Neuronal stem cell (in vitro differentiated cells): ENCODE measurements at regions not wholly inside any gene's neighbourhood (a gene's known extent, or its start where the extent isn't known, plus 50 kb on each side); places are given as distances from the start of the nearest gene placed in this dataset.

Experiments used
- DNase-seq: peaks from one replicate; pipeline ENCODE4 v3.0.0-alpha.2; 2013; ENCODE audit warnings: low spot score
- H2AFZ ChIP-seq: one replicate; pipeline ENCODE4 v1.6.1; 2013; ENCODE audit warnings: mild to moderate bottlenecking, low read length, inconsistent platforms
- H2AK5ac ChIP-seq: 2 replicates; pipeline ENCODE4 v1.6.1; 2013; ENCODE audit warnings: low read depth, mild to moderate bottlenecking, inconsistent platforms, low read length, moderate library complexity, mixed read lengths
- H2BK120ac ChIP-seq: 2 replicates; pipeline ENCODE4 v1.6.1; 2013; ENCODE audit warnings: low read depth, mild to moderate bottlenecking, inconsistent platforms, low read length, moderate library complexity, mixed read lengths
- H2BK12ac ChIP-seq: one replicate; pipeline ENCODE4 v1.6.1; 2013; ENCODE audit warnings: low read length, inconsistent platforms
- H2BK15ac ChIP-seq: 2 replicates; pipeline ENCODE4 v1.6.1; 2013; ENCODE audit warnings: mild to moderate bottlenecking, low read length, inconsistent platforms, mixed read lengths
- H2BK5ac ChIP-seq: one replicate; pipeline ENCODE4 v1.6.1; 2013; ENCODE audit warnings: inconsistent platforms, mild to moderate bottlenecking, low read length, moderate library complexity
- H3K14ac ChIP-seq: one replicate; pipeline ENCODE4 v1.6.1; 2013; ENCODE audit warnings: low read length, inconsistent platforms
- H3K18ac ChIP-seq: 2 replicates; pipeline ENCODE4 v1.6.1; 2013; ENCODE audit warnings: low read length, inconsistent platforms
- H3K23ac ChIP-seq: 2 replicates; pipeline ENCODE4 v1.6.1; 2013; ENCODE audit warnings: low read depth, mild to moderate bottlenecking, mixed read lengths, low read length, inconsistent platforms; ENCODE audit not compliant: poor library complexity
- H3K27ac ChIP-seq: replicated peaks from 3 replicates; pipeline ENCODE4 v1.5.1; 2013; ENCODE audit warnings: low read length, inconsistent platforms
- H3K27me3 ChIP-seq, 3 experiments: 2 replicates each; pipeline ENCODE4 v1.6.1; 2013; ENCODE audit warnings: low read length in 3 of 3, mild to moderate bottlenecking in 2 of 3, inconsistent platforms in 1 of 3, low read depth in 1 of 3, mixed read lengths in 1 of 3, moderate library complexity in 1 of 3; ENCODE audit not compliant: control insufficient read depth in 3 of 3, insufficient read depth in 3 of 3
- H3K36me3 ChIP-seq, 2 donors: replicated peaks in 1 of 2; 2 replicates each; pipeline ENCODE4 v1.6.1; 2013; ENCODE audit warnings: low read length in 2 of 2; ENCODE audit not compliant: control insufficient read depth in 2 of 2, insufficient read depth in 2 of 2
- H3K4ac ChIP-seq: 2 replicates; pipeline ENCODE4 v1.6.1; 2013; ENCODE audit warnings: inconsistent platforms, mild to moderate bottlenecking, low read length, moderate library complexity
- H3K4me1 ChIP-seq, 2 donors: 1 replicate in 1 of 2; 2 replicates in 1 of 2; pipeline ENCODE4 v1.6.1; 2013; ENCODE audit warnings: low read length in 2 of 2, low read depth in 1 of 2; ENCODE audit not compliant: control insufficient read depth in 2 of 2, insufficient read depth in 1 of 2
- H3K4me2 ChIP-seq: one replicate; pipeline ENCODE4 v1.6.1; 2013; ENCODE audit warnings: mild to moderate bottlenecking, low read length, inconsistent platforms; ENCODE audit not compliant: insufficient read depth, poor library complexity, severe bottlenecking
- H3K4me3 ChIP-seq, 2 donors: 2 replicates each; pipeline ENCODE4 v1.5.1; 2013; ENCODE audit warnings: low read length in 2 of 2, mild to moderate bottlenecking in 2 of 2, inconsistent platforms in 1 of 2, moderate library complexity in 1 of 2
- H3K79me1 ChIP-seq: one replicate; pipeline ENCODE4 v1.6.1; 2013; ENCODE audit warnings: low read depth, mild to moderate bottlenecking, inconsistent platforms, low read length, moderate library complexity
- H3K9ac ChIP-seq: one replicate; pipeline ENCODE4 v1.6.1; 2013; ENCODE audit warnings: mild to moderate bottlenecking, low read depth, low read length, inconsistent platforms; ENCODE audit not compliant: poor library complexity
- H3K9me3 ChIP-seq, 2 donors: replicated peaks in 1 of 2; 2 replicates each; pipeline versions ENCODE3 to v1.6.1; 2013; ENCODE audit warnings: low read length in 2 of 2, mild to moderate bottlenecking in 2 of 2, inconsistent platforms in 1 of 2, low read depth in 1 of 2, mixed read lengths in 1 of 2, moderate library complexity in 1 of 2; ENCODE audit not compliant: control insufficient read depth in 2 of 2, insufficient read depth in 1 of 2
- H4K8ac ChIP-seq: one replicate; pipeline ENCODE4 v1.6.1; 2013; ENCODE audit warnings: low read depth, mild to moderate bottlenecking, inconsistent platforms, low read length, moderate library complexity
- H4K91ac ChIP-seq: one replicate; pipeline ENCODE4 v1.6.1; 2013; ENCODE audit warnings: low read length, low read depth, mild to moderate bottlenecking, inconsistent platforms; ENCODE audit not compliant: poor library complexity
- WGBS, 2 donors: extraction: QIAGEN DNeasy Blood & Tissue Kit; methylation state at CpG; one replicate each; pipeline ENCODE4 v1.1.7; 2013; ENCODE audit warnings: missing lambda C conversion rate in 2 of 2, mixed read lengths in 1 of 2; ENCODE audit not compliant: insufficient read length in 2 of 2, insufficient replicate concordance in 1 of 2; ENCODE audit errors: extremely low coverage in 2 of 2; 5-methylcytosine and 5-hydroxymethylcytosine counted together

- H3K4me1 ChIP-seq: peaks cover 0 to 2% of the 10 kb centered on the region in 2 donors
- H2BK120ac ChIP-seq: no peak overlapping the region
- no peak overlapping the region for H2BK15ac ChIP-seq
- no peak overlapping the region for H3K4me3 ChIP-seq
- H3K4ac ChIP-seq: no peak overlapping the region
- H3K14ac ChIP-seq: no peak overlapping the region
- H3K18ac ChIP-seq: no peak overlapping the region
- H3K9me3 ChIP-seq: no peaks in the 10 kb centered on the region
- no peak for DNase-seq
- no peak overlapping the region for H4K91ac ChIP-seq
- H3K9ac ChIP-seq: no peak overlapping the region
- H3K27me3 ChIP-seq: no peaks in the 10 kb centered on the region
- no peak overlapping the region for H2BK12ac ChIP-seq
- H4K8ac ChIP-seq: no peak overlapping the region
- no peak overlapping the region for H3K27ac ChIP-seq
- no peak overlapping the region for H3K4me2 ChIP-seq
- H3K23ac ChIP-seq: no peak overlapping the region
- H2AFZ ChIP-seq: no peak overlapping the region
- no peak overlapping the region for H2BK5ac ChIP-seq
- H3K79me1 ChIP-seq: no peaks in the 10 kb centered on the region
- WGBS, 2 donors: no CpG with 5 or more reads among the region's 3 CpGs
- no peak overlapping the region for H2AK5ac ChIP-seq
- H3K36me3 ChIP-seq: no peaks in the 10 kb centered on the region
Observed at GRCh38 chr4:81954271-81954670, 419.5 kb downstream of the HNRNPD start.

GRCh38 chr4:81951891-81952455 lies 421.8 kb downstream of the HNRNPD start:
- Histone ChIP-seq H3K9ac (no peak overlapping the region), H3K27me3 (no peaks in the 10 kb centered on the region), H4K91ac (no peak overlapping the region), H4K8ac (no peak overlapping the region), H2BK120ac (no peak overlapping the region), H3K14ac (no peak overlapping the region), H3K79me1 (no peaks in the 10 kb centered on the region), H3K4me2 (no peak overlapping the region), H3K4ac (no peak overlapping the region), H2AFZ (no peak overlapping the region), H3K18ac (no peak overlapping the region), H3K4me3 (no peak overlapping the region), H3K27ac (no peak overlapping the region), H3K4me1 (peaks cover 0 to 2% of the 10 kb centered on the region in 2 donors), H3K9me3 (no peaks in the 10 kb centered on the region), H3K23ac (no peak overlapping the region), H2AK5ac (no peak overlapping the region), H3K36me3 (no peaks in the 10 kb centered on the region), H2BK12ac (no peak overlapping the region), H2BK5ac (no peak overlapping the region), H2BK15ac (no peak overlapping the region)
- no CpG with 5 or more reads among the region's 3 CpGs for WGBS, 2 donors
- no peak for DNase-seq

GRCh38 chr4:81946996-81947395 lies 426.8 kb downstream of the HNRNPD start:
- no peak overlapping the region for H2BK120ac ChIP-seq
- no peak overlapping the region for H4K91ac ChIP-seq
- no peaks in the 10 kb centered on the region for H3K36me3 ChIP-seq
- no peak overlapping the region for H2BK12ac ChIP-seq
- H3K23ac ChIP-seq: no peak overlapping the region
- H3K27me3 ChIP-seq: no peaks in the 10 kb centered on the region
- H3K4me3 ChIP-seq: no peak overlapping the region
- WGBS, 2 donors: no CpG with 5 or more reads among the region's 4 CpGs
- no peak overlapping the region for H3K14ac ChIP-seq
- no peak overlapping the region for H2BK5ac ChIP-seq
- no peak overlapping the region for H3K18ac ChIP-seq
- no peak overlapping the region for H2AFZ ChIP-seq
- no peak overlapping the region for H3K4me2 ChIP-seq
- peaks cover 0 to 3% of the 10 kb centered on the region in 2 donors for H3K4me1 ChIP-seq
- H3K9ac ChIP-seq: no peak overlapping the region
- no peak overlapping the region for H3K27ac ChIP-seq
- H3K79me1 ChIP-seq: no peaks in the 10 kb centered on the region
- H2BK15ac ChIP-seq: no peak overlapping the region
- H3K4ac ChIP-seq: no peak overlapping the region
- DNase-seq: no peak
- no peak overlapping the region for H4K8ac ChIP-seq
- no peak overlapping the region for H2AK5ac ChIP-seq
- H3K9me3 ChIP-seq: no peaks in the 10 kb centered on the region

GRCh38 chr4:81930506-81931238 lies 443.1 kb downstream of the HNRNPD start:
- H3K27ac ChIP-seq: no peak overlapping the region
- no peak overlapping the region for H3K14ac ChIP-seq
- H4K8ac ChIP-seq: no peak overlapping the region
- no peak overlapping the region for H2AFZ ChIP-seq
- H2AK5ac ChIP-seq: no peak overlapping the region
- no peak overlapping the region for H2BK15ac ChIP-seq
- H3K9ac ChIP-seq: no peak overlapping the region
- no peak overlapping the region for H2BK5ac ChIP-seq
- H3K27me3 ChIP-seq: no peaks in the 10 kb centered on the region
- H4K91ac ChIP-seq: no peak overlapping the region
- no peaks in the 10 kb centered on the region for H3K9me3 ChIP-seq
- DNase-seq: no peak
- H3K4me3 ChIP-seq: no peak overlapping the region
- H2BK12ac ChIP-seq: no peak overlapping the region
- H3K4ac ChIP-seq: no peak overlapping the region
- no peak overlapping the region for H3K18ac ChIP-seq
- H3K23ac ChIP-seq: no peak overlapping the region
- no peak overlapping the region for H2BK120ac ChIP-seq
- no peaks in the 10 kb centered on the region for H3K36me3 ChIP-seq
- no peak overlapping the region for H3K4me2 ChIP-seq
- no peaks in the 10 kb centered on the region for H3K79me1 ChIP-seq
- no peaks in the 10 kb centered on the region for H3K4me1 ChIP-seq
- WGBS, 2 donors: no CpG with 5 or more reads among the region's 3 CpGs
